SK-N-SH (cell line): ENCODE measurements at regions not wholly inside any gene's neighbourhood (a gene's known extent, or its start where the extent isn't known, plus 50 kb on each side); places are given as distances from the start of the nearest gene placed in this dataset.

Source experiments
- CTCF ChIP-seq: fragments of 200-600 bp; sonication (generic); IDR thresholded peaks from 2 replicates; pipeline ENCODE4 v1.6.1; 2017; ENCODE audit warnings: antibody characterized with exemption, mild to moderate bottlenecking, moderate library complexity
- EZH2phosphoT487 ChIP-seq: fragments of 200-600 bp; sonication (generic); IDR thresholded peaks from 2 replicates; pipeline ENCODE4 v1.6.1; 2017; ENCODE audit warnings: low read depth, mixed run types, mild to moderate bottlenecking, antibody characterized with exemption, moderate library complexity, borderline replicate concordance
- POLR2AphosphoS5 ChIP-seq: IDR thresholded peaks from 2 replicates; pipeline ENCODE4 v1.6.1; 2012; ENCODE audit warnings: low read depth, low read length
- RAD21 ChIP-seq: IDR thresholded peaks from 2 replicates; pipeline ENCODE4 v1.6.1; 2012; ENCODE audit warnings: mild to moderate bottlenecking, low read length
- TAF1 ChIP-seq: IDR thresholded peaks from 2 replicates; pipeline ENCODE4 v1.6.1; 2012; ENCODE audit warnings: low read depth, mild to moderate bottlenecking, low read length, moderate library complexity, borderline replicate concordance

GRCh38 chr5:13606051-13606450 is 338.4 kb downstream of the DNAH5 start:
- TF ChIP-seq TAF1, result no peak
- no peak for TF ChIP-seq CTCF
- no peak for TF ChIP-seq RAD21
- TF ChIP-seq POLR2AphosphoS5, result no peak
- TF ChIP-seq EZH2phosphoT487, result no peak
